SK-N-SH treated with all-trans-retinoic acid at 6 μM for 48 hours (cell line): ENCODE measurements at regions not wholly inside any gene's neighbourhood (a gene's known extent, or its start where the extent isn't known, plus 50 kb on each side); places are given as distances from the start of the nearest gene placed in this dataset.

ENCODE experiments used
- ATAC-seq: fragments of 200-7000 bp; cut with Tn5 transposase; 3 replicates; pipeline ENCODE4 v1.9.1; 2020; ENCODE audit warnings: mild to moderate bottlenecking, moderate library complexity
- ARNTL ChIP-seq: fragments of 450-650 bp; formaldehyde crosslinking; IDR thresholded peaks from 2 replicates; pipeline ENCODE4 v1.5.0; 2020; ENCODE audit warnings: low read depth, mild to moderate bottlenecking, moderate library complexity, borderline replicate concordance
- BACH2 ChIP-seq: fragments of 250-450 bp; sonication (Bioruptor Pico); IDR thresholded peaks from 2 replicates; pipeline ENCODE4 v1.9.0; 2021; ENCODE audit warnings: mild to moderate bottlenecking, borderline replicate concordance
- CREB5 ChIP-seq: fragments of 250-450 bp; sonication (Bioruptor Pico); IDR thresholded peaks from 2 replicates; pipeline ENCODE4 v1.5.1; 2020; ENCODE audit warnings: low read depth, mild to moderate bottlenecking, moderate library complexity
- CSDC2 ChIP-seq: fragments of 250-450 bp; sonication (Bioruptor Pico); IDR thresholded peaks from 2 replicates; pipeline ENCODE4 v1.5.0; 2020; ENCODE audit warnings: mild to moderate bottlenecking, moderate library complexity
- CSRNP3 ChIP-seq: fragments of 250-450 bp; sonication (Bioruptor Pico); IDR thresholded peaks from 2 replicates; pipeline ENCODE4 v1.5.1; 2021; ENCODE audit warnings: mild to moderate bottlenecking, moderate library complexity
- ESRRG ChIP-seq: fragments of 250-450 bp; sonication (Bioruptor Pico); IDR thresholded peaks from 2 replicates; pipeline ENCODE4 v1.6.1; 2021; ENCODE audit warnings: mild to moderate bottlenecking
- GLIS3 ChIP-seq: fragments of 250-450 bp; sonication (Bioruptor Pico); IDR thresholded peaks from 2 replicates; pipeline ENCODE4 v1.5.0; 2020; ENCODE audit warnings: mild to moderate bottlenecking, moderate library complexity
- ISL1 ChIP-seq: fragments of 250-450 bp; sonication (Bioruptor Pico); IDR thresholded peaks from 2 replicates; pipeline ENCODE4 v2.1.2; 2022; ENCODE audit warnings: mild to moderate bottlenecking, moderate library complexity
- OSR1 ChIP-seq: fragments of 250-450 bp; sonication (Bioruptor Pico); IDR thresholded peaks from 2 replicates; pipeline ENCODE4 v1.8.0; 2022; ENCODE audit warnings: moderate library complexity, mild to moderate bottlenecking, inconsistent platforms
- PATZ1 ChIP-seq: fragments of 250-450 bp; sonication (Bioruptor Pico); IDR thresholded peaks from 2 replicates; pipeline ENCODE4 v1.8.0; 2020; ENCODE audit warnings: mild to moderate bottlenecking, moderate library complexity, borderline replicate concordance
- POU6F1 ChIP-seq: fragments of 250-450 bp; sonication (Bioruptor Pico); IDR thresholded peaks from 2 replicates; pipeline ENCODE4 v1.8.0; 2021; ENCODE audit warnings: low read depth, mild to moderate bottlenecking, moderate library complexity, borderline replicate concordance
- PPARA ChIP-seq: fragments of 250-450 bp; sonication (Bioruptor Pico); IDR thresholded peaks from 2 replicates; pipeline ENCODE4 v1.5.0; 2020; ENCODE audit warnings: mild to moderate bottlenecking, borderline replicate concordance
- RARB ChIP-seq: fragments of 250-450 bp; sonication (Bioruptor Pico); IDR thresholded peaks from 2 replicates; pipeline ENCODE4 v1.8.0; 2021; ENCODE audit warnings: mild to moderate bottlenecking, moderate library complexity
- SNAI2 ChIP-seq: fragments of 250-450 bp; sonication (Bioruptor Pico); IDR thresholded peaks from 2 replicates; pipeline ENCODE4 v1.5.0; 2020; ENCODE audit warnings: mild to moderate bottlenecking, moderate library complexity
- TCF4 ChIP-seq: fragments of 250-450 bp; sonication (Bioruptor Pico); IDR thresholded peaks from 2 replicates; pipeline ENCODE4 v1.8.0; 2021; ENCODE audit warnings: mild to moderate bottlenecking, moderate library complexity, borderline replicate concordance
- TOX ChIP-seq: fragments of 250-450 bp; sonication (Bioruptor Pico); IDR thresholded peaks from 2 replicates; pipeline ENCODE4 v1.8.0; 2021; ENCODE audit warnings: mild to moderate bottlenecking, moderate library complexity, borderline replicate concordance
- TSHZ2 ChIP-seq: fragments of 250-450 bp; sonication (Bioruptor Pico); IDR thresholded peaks from 2 replicates; pipeline ENCODE4 v1.5.0; 2020; ENCODE audit warnings: mild to moderate bottlenecking, moderate library complexity
- ZC3H10 ChIP-seq: fragments of 250-450 bp; sonication (Bioruptor Pico); IDR thresholded peaks from 2 replicates; pipeline ENCODE4 v1.5.1; 2021; ENCODE audit warnings: mild to moderate bottlenecking, moderate library complexity
- ZFP3 ChIP-seq: fragments of 250-450 bp; sonication (Bioruptor Pico); IDR thresholded peaks from 2 replicates; pipeline ENCODE4 v1.5.0; 2020; ENCODE audit warnings: mild to moderate bottlenecking, moderate library complexity
- ZFP30 ChIP-seq: fragments of 450-650 bp; formaldehyde crosslinking; IDR thresholded peaks from 2 replicates; pipeline ENCODE4 v1.5.0; 2022; ENCODE audit warnings: mild to moderate bottlenecking, moderate library complexity
- ZNF565 ChIP-seq: fragments of 450-650 bp; formaldehyde crosslinking; conservative IDR thresholded peaks from 2 replicates; pipeline ENCODE4 v1.5.0; 2020; ENCODE audit warnings: low read depth, mild to moderate bottlenecking, moderate library complexity
- ZNF70 ChIP-seq: fragments of 450-650 bp; formaldehyde crosslinking; IDR thresholded peaks from 2 replicates; pipeline ENCODE4 v1.5.0; 2020; ENCODE audit warnings: mild to moderate bottlenecking, moderate library complexity
- ZNF8 ChIP-seq: fragments of 450-650 bp; formaldehyde crosslinking; IDR thresholded peaks from 2 replicates; pipeline ENCODE4 v1.5.0; 2020; ENCODE audit warnings: mild to moderate bottlenecking, moderate library complexity

GRCh38 chr2:192655916-192656315 is 461.2 kb upstream of the TMEFF2 start:
- ATAC-seq: no peak
- TF ChIP-seq BACH2 (CRISPR knock-in tag): no peak
- TF ChIP-seq ZFP3 (CRISPR knock-in tag): no peak
- no peak for TF ChIP-seq CSRNP3 (CRISPR knock-in tag)
- no peak for TF ChIP-seq PPARA (CRISPR knock-in tag)
- TF ChIP-seq ESRRG: no peak
- no peak for TF ChIP-seq ZNF70 (CRISPR knock-in tag)
- TF ChIP-seq SNAI2 (CRISPR knock-in tag): no peak
- TF ChIP-seq RARB (CRISPR knock-in tag): no peak
- TF ChIP-seq ZNF8 (CRISPR knock-in tag): no peak
- TF ChIP-seq OSR1 (CRISPR knock-in tag): no peak
- no peak for TF ChIP-seq CREB5 (CRISPR knock-in tag)
- TF ChIP-seq GLIS3 (CRISPR knock-in tag): no peak
- TF ChIP-seq TSHZ2 (CRISPR knock-in tag): no peak
- no peak for TF ChIP-seq ZNF565 (CRISPR knock-in tag)
- no peak for TF ChIP-seq POU6F1 (CRISPR knock-in tag)
- no peak for TF ChIP-seq PATZ1
- TF ChIP-seq ARNTL (CRISPR knock-in tag): no peak
- no peak for TF ChIP-seq ISL1 (CRISPR knock-in tag)
- no peak for TF ChIP-seq CSDC2

- no peak for ATAC-seq
- TF ChIP-seq SNAI2 (CRISPR knock-in tag) (no peak), RARB (CRISPR knock-in tag) (no peak), OSR1 (CRISPR knock-in tag) (no peak), CREB5 (CRISPR knock-in tag) (no peak), ZFP3 (CRISPR knock-in tag) (no peak), POU6F1 (CRISPR knock-in tag) (no peak), ZC3H10 (CRISPR knock-in tag) (no peak), TSHZ2 (CRISPR knock-in tag) (no peak), ZFP30 (CRISPR knock-in tag) (no peak), TCF4 (CRISPR knock-in tag) (no peak), ZNF70 (CRISPR knock-in tag) (no peak), ESRRG (no peak), TOX (CRISPR knock-in tag) (no peak), ZNF8 (CRISPR knock-in tag) (no peak), GLIS3 (CRISPR knock-in tag) (no peak)
These were observed 451.3 kb upstream of the TMEFF2 start for GRCh38 chr2:192645811-192646598.
